A172 (cell line): ENCODE measurements at regions not wholly inside any gene's neighbourhood (a gene's known extent, or its start where the extent isn't known, plus 50 kb on each side); places are given as distances from the start of the nearest gene placed in this dataset.

Experiments
- DNase-seq: peaks from one replicate; pipeline ENCODE4 v3.0.0-alpha.2; 2015; ENCODE audit warnings: low spot score

GRCh38 chr1:30272277-30273020 lies 450.9 kb downstream of the MATN1 start:
- no peak for DNase-seq

DNA sequence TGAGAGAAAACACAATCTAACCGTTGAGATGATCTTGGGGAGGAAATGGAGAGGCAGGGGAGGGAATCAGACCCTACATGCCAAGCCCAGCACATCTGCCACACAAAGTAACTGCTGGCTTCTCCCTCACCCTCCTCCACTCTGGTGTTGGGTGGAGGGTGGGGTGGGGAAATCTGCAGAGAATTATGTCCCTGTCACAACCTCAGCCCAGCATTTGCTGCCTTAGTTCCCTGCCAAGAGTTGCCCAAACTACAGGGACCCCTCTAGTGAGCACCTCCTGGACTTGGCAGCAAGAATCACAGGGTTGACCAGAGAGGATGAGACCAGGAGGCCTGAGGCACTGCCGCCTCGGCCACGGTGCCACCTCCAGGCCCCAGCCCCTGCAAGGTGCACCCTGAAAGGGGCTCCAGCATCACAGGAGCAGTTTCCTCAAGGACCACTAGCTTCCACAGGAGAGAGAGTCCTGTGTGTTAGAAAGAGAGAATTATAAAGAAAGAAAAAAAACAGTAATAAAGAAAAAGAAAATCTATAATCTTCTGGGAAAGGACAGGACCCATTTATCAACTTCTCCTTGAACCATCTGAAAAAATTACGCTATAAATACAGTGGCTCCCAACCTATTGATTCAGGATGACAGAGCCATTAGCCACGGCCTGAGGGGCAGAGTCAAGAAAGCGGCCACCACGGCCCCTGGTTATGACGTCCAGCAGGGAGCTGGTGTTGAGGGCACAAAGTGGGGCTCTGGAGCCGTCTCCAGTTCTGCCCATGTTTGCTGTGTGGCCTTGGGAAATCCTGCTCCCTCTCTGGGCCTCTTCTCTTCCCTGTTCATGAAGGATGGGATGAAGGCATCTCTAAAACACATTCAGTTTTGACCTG lies 451.7 kb downstream of the MATN1 start:
- no peak for DNase-seq

DNA sequence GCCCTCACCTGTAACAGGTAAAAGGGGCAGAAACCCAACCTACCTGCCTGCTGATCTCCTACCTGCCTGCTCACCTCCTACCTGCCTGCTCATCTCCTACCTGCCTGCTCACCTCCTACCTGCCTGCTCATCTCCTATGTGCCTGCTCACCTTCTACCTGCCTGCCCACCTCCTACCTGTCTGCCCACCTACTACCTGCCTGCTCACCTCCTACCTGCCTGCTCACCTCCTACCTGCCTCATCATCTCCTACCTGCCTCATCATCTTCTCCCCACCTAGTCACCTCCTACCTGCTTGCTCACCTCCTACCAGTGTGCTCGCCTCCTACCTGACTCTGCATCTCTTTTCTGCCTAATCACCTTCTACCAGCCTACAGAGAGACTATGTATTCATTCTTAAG lies 452.9 kb downstream of the MATN1 start:
- DNase-seq = no peak

DNA sequence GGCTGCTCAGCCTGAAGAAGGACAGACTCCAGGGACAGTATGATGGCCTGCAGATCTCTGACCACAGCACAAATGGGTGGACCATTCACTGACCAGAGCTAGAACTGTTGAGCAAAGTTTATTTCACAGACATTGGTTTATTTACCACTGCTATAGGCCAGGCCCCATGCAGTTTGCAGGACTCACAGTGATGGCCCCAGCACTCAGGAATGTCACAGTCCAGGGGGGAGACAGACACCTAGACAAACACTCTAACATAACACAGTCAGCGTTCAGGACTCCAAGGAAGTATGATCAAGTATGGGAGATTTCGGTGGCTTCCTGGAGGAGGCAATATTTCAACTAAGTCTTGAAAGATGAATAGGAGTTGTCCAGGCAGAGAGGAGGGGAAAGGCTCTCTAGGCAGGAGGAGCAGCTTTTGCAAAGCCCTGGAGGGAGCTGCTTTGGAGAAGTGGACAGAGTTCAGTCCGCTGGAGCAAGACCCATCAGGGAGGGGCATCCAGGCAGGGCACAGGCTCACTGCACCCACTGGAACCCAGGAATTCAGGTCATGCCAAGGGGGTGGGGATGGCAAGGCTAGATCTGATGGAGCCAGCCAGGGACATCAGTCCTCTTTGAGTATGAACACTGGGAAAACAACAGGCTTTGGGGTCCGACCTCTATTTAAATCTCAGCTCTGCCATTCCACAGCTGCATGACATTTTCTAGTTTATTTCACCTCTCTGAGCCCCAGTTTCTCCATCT lies 454.3 kb downstream of the MATN1 start:
- DNase-seq = no peak

- DNase-seq = no peak
Observed at GRCh38 chr1:30267856-30268255, 455.5 kb downstream of the MATN1 start.

- DNase-seq = no peak
Observed at GRCh38 chr1:30267046-30267445, 456.3 kb downstream of the MATN1 start.

DNA sequence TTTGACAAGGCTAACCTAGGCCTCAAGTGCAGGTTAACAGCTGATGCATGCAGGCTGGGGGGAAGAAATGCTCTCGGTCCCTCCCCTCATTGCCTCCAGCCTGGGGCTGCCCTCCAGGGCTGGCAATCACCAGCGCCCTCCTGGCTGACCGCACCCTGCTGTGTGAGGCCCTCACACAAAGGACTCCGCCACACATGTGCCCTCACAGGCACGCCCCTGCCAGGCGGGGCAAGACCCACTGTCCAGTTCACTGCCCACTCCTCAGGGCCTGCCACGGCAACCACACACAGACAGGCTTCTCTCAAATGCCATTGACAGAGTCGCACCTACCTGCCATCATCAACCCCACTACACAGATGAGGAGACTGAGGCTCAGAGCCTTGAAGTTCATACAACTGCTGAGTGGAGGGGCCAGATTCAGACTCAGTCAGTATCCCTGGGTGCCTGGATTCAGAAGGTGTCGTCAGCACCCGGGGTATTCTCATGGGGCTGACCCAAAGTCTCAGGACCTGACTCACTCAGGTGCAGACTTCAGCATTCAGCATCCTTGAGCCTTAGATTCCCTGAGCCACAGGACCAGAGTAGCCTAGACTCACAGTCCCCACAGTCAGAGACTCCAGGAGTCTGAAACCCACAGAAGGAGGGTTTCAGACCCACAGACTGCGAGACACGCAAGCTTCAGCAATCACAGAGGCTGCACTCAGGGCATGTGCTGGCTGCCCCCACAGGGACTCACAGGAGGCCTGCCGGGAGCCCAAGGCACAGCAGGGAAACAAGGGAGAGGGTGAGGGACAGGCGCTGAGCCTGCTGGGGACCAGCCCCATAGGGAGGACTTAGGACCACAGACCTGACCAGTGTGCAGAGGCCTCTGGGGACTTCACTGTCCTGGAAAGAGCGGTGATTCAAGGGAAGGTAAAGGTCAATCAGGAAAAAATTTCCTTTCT lies 458.0 kb downstream of the MATN1 start:
- no peak for DNase-seq

DNA sequence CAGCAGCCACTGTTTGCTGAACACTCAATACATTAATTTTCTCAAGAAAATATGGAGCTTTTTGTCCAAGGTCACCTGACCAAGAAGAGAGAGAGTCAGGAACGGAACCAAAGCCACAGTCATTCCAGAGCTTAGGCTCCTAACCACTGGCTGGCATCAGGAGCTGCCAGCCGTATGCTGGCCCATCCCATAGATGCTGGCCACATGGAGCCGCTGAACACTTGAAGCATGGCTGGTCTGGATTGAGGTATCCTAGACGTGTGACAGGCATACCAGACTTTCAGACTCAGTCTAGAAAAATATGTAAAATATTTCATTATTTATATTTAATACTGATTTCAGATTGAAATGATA lies 458.7 kb downstream of the MATN1 start:
- no peak for DNase-seq

DNA sequence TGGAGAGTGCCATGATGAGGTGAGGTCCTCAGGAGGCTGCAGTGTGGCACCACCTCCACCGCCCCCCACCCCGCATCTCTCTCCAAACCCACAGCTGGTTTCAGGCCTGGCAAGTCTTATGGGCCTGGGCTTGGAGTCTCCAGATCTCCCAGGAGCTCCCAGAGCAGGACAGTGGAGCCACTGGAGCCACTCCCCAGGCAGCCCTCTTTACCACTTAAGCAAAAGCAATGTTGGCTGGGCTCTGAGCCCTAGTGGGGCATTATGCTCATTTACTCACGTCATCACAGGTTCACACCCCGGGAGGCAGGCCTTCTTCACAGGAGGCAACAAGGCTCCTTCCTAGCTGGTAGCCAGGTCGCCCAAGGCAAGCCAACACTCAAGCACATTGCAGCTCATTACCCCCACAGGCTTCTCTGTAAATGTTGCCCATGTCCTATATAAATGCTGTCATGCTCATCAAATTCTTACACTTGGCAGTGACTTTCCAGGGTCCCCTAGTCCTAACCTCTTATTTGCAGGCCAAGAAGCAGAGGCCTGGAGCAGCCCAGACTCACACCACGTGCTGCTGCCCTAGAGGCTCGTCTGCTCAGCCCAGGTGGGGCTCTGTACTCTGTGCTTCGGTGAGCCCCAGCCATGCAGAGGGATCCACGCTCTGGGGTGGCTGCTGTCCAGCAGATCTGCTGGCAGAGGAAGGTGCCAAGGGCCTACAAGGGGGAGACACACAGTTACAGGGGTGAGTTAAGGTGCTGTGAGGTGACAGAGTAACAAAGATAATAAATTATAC lies 459.3 kb downstream of the MATN1 start:
- DNase-seq = no peak

DNA sequence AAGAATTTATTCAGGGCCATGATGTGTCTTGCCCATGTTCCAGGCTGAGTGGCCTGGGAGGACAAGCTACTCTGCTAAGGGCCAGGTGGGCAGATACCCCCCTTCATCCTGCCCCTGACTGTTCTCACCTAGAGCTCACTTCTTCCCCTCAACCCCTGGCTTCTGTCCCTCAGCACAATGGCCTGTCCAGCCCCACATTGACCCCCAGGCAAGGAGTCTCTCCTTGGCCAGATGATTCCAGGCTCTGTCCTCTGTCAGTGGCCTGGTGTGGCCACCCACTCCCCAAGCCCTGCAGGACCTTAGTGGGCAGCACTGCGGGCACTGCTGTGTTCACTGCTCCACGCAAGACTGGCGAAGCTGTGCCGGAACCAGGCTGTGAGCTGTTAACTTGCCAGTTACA lies 460.0 kb downstream of the MATN1 start:
- no peak for DNase-seq

- no peak for DNase-seq
Observed at GRCh38 chr1:30262158-30262557, 461.2 kb downstream of the MATN1 start.

- no peak for DNase-seq
Observed at GRCh38 chr1:30260318-30260717, 463.1 kb downstream of the MATN1 start.

DNA sequence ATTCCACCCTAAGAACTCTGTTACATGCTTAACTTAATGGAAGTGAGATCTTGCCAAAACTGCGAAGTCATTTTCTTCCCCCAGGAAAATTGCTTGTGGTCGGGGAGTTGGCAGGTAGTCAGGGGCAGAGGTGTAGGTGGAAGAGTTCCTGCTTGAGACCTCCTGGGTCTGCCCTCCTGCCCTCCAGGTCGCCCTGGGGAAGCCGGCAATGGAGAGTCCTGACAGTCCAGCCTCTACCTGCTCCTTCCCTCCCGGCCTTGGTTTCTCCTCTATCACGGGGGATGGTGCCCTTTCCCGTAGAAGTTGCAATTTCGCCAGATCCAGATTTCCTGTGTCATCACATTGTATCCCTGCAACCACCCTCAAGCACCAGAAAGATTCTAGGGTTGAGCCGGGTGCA lies 463.8 kb downstream of the MATN1 start:
- no peak for DNase-seq

DNA sequence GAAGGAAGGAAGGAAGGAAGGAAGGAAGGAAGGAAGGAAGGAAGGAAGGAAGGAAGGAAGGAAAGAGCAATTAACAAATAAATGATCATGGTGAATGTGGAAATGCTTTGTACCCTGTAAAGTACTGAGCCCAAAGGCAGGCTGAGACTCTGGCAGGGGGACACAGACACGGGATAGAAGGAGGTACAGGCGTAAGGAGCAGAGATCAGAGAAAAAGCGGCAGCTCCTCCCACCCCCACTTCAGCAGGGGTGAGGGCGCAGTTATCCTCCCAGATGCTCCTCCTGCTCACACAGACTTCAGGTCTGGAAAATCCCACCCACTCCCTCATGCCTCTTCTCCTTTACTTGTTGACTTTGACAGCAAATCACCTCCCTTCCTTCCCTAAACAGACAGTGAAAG lies 464.5 kb downstream of the MATN1 start:
- no peak for DNase-seq

- no peak for DNase-seq
Observed at GRCh38 chr1:30258471-30258870, 464.9 kb downstream of the MATN1 start.

DNA sequence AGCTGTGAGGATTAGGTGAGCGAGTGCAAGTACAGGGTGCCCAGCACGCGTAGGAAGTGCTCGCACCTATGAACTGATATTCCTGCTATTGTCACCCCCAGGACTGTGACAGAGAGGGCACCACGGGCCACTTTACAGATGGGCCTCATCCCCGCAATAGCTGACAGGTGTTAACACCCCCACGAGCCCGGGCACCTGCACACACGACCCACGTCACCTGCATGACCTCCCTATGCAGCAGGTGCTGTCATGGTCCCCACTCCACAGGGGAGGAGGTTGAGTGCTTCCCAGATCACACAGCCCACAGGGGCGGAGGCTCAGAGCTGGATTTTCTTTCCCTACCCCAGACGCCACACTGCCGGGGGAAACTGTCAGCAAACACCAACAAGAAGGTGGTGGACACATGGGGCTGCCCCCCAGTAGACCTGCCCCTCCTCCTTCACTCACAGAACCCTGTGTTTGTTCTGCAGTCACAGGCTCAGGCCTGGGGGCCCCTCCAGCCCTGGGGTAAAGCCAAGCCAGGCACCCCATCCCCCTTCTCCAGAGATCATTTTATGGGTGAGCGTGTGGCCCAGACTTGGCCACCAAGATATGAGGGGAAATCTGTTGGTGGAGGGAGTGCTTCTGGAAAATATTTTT lies 465.5 kb downstream of the MATN1 start:
- no peak for DNase-seq

GRCh38 chr1:30257322-30257721 lies 466.1 kb downstream of the MATN1 start:
- DNase-seq = no peak

DNA sequence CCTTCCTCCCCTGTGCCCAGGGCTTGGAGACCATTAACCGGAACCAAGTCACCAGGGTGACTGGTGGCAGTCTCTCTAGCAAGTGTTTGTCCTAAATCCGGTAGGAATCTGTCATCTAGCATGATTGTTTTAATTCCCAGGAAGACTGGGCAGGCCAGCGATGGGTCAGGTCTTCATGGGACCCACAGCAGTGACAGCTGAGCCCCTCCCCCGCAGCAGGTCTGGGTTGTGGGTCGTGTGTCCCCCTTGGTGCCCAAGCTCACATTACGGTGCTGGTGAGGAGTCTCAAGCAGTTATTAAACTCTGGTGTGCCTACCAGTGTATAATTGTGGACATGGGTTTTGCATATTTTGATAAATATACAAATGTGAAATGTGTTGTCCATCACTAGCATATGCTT lies 466.5 kb downstream of the MATN1 start:
- DNase-seq = no peak

DNA sequence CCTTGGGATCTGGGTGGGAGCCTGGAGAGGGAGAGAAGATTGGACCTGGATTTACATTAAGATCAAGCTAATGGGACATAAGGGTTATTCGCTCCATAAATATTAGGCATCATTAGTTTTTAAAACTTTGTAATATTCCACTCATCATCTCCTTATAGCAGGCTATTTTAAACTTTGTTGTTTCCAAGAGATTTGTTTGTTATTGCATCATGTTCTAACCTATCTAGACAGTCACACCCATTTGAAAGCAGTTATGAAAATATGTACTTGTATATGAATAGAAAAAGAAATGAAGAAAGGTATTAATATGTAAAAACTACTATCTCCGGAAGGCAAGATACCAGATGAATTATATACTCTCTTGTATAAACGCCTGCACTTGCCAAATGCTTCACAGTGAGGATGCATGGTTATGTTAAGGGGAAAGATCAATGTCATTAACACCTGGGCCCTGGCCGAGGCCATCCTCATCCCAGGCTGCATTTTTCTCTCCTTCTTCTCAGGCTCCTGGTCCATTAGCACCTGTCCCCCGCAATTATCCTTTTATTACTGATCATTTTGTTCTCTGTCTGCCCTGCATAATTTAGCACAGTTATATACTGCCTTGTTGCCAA lies 468.2 kb downstream of the MATN1 start:
- no peak for DNase-seq
